Astrocyte of the cerebellum (primary cell): ENCODE measurements at regions not wholly inside any gene's neighbourhood (a gene's known extent, or its start where the extent isn't known, plus 50 kb on each side); places are given as distances from the start of the nearest gene placed in this dataset.

Experiments
- DNase-seq: peaks from one replicate; pipeline ENCODE4 v3.0.0-alpha.2; 2011; ENCODE audit warnings: low read depth
- H3K4me3 ChIP-seq: 2 replicates; pipeline ENCODE4 v1.5.1; 2011; ENCODE audit warnings: mild to moderate bottlenecking, low read depth, low read length, moderate library complexity
- CTCF ChIP-seq: IDR thresholded peaks from 2 replicates; pipeline ENCODE4 v1.5.1; 2012; ENCODE audit warnings: low read length, low read depth, moderate library complexity, mild to moderate bottlenecking; ENCODE audit errors: missing control alignments
- in situ Hi-C: cut with HindIII; loops from 2 replicates; pipeline ENCODE4 v1.10.0; 2017; ENCODE audit warnings: low sequenced_read_pairs

DNA sequence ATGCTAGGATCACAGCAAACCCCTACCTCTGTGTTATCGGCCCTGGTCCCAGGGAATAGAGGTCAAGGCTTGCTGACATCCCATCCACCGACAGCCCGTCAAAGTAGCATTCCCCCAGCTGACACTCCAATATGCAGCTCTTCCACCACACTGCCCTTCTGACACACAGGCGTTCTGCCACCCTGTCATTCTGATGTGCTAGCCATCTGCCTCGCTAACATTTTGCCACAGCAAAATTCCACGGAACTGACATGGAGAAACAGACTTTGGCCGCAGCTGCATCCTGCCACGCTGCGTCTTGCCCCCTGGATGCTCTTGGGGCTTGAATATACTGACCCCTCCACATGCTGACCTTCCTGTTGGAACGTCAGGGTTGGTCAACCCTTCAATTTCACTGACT is 163.2 kb upstream of the CSF3R start:
- no peak for TF ChIP-seq CTCF
- H3K4me3 ChIP-seq = no peak overlapping the region
- in situ Hi-C loops = no loop called here
- DNase-seq = no peak

DNA sequence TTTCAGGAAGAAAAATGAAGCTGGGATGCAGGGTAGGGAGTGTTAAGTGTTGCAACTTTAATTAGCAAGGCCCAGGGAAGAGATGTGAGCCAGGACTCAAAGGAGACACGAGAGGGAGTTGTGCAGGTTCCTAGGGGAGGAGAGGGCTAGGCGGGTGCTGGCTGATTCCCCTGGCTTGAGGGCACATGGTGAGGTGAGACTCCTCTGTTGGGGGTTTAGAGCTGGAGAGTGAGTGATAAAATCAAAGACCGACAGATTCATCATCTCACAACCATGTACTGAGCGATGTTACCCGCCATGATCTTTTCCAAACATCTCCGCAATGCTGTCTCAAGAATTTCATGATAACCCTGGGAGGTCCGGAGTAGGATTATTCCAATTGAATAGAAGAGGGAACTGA is 161.8 kb upstream of the CSF3R start:
- TF ChIP-seq CTCF = no peak
- in situ Hi-C loops = no loop called here
- H3K4me3 ChIP-seq = no peak overlapping the region
- no peak for DNase-seq

- in situ Hi-C loops = no loop called here
Measured at GRCh38 chr1:36643371-36644270, 160.9 kb upstream of the CSF3R start.

DNA sequence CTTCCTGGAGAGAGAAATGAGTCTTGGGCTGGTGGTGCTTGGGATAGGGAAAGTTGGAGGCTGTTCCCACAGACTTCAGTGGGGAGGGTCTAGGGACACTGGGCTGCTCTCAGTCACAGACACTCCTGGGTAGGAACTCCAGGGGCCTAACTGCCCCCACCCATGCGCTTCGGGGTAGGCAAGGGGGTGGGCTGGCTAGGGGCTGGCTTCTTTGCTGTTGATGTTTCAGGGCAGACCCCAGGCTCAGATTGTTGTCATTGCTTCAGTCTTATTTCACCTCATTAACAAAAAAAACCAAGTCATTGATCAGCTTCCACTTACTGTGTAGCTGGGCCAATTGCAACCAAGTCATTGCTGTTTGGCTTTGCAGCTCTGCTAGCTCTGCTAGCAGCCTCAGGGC is 160.1 kb upstream of the CSF3R start:
- in situ Hi-C loops = no loop called here
- no peak for TF ChIP-seq CTCF
- no peak overlapping the region for H3K4me3 ChIP-seq
- no peak for DNase-seq

More at GRCh38 chr1:36643371-36644270, 160.9 kb upstream of the CSF3R start:
- H3K4me3 ChIP-seq = no peak overlapping the region
- DNase-seq = no peak
- TF ChIP-seq CTCF = no peak

DNA sequence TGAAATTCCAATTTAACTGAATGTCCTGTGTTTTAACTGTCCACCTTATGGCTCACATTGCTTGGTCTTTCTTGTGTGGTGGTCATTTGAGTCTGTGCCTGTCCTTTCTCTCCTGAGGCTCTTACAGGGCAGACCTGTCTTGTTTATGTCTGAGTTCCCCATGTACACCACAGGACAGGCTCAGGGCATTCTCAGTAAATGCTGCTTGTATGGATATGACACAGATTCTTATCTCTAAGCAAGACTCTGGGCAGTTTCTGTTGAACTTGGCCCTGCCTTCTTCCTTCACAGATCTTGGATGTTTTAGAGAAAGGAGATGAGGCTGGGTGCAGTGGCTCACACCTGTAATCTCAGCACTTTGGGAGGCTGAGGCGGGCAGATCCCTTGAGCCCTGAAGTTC is 159.1 kb upstream of the CSF3R start:
- TF ChIP-seq CTCF = no peak
- H3K4me3 ChIP-seq = no peak overlapping the region
- no peak for DNase-seq
- in situ Hi-C loops = no loop called here

DNA sequence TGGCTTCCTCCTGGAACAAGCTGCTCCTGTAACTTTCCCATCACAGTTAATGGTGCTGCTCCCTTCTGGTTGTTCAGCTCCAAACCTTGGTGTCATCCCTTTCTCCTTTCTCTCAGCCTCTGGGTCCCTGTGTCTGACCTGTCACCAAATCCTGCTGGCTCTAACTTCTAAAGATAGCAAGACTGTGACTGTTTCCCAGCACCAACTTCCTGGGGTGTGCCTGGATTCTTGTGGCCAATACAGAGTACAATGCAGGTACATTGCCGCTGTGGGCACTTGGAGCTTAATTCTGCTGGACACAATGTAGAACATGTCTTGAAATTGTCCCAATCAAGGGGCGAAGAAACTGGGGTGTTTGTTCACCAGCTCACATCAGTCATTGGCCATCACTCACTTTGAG is 156.7 kb upstream of the CSF3R start:
- DNase-seq = no peak
- H3K4me3 ChIP-seq = no peak overlapping the region

More for the DNA sequence above, 156.7 kb upstream of the CSF3R start:
- no peak for TF ChIP-seq CTCF
- in situ Hi-C loops = no loop called here
